PFSK-1 (cell line): ENCODE measurements at regions not wholly inside any gene's neighbourhood (a gene's known extent, or its start where the extent isn't known, plus 50 kb on each side); places are given as distances from the start of the nearest gene placed in this dataset.

Experiments
- POLR2AphosphoS5 ChIP-seq: IDR thresholded peaks from 2 replicates; pipeline ENCODE4 v1.6.1; 2012; ENCODE audit warnings: low read depth, mild to moderate bottlenecking, control low read depth, low read length, moderate library complexity
- REST ChIP-seq, 2 experiments: IDR thresholded peaks; 2 replicates each; pipeline versions ENCODE4 v1.6.1 to v1.8.0; 2011 to 2012; ENCODE audit warnings: low read depth in 2 of 2, low read length in 2 of 2, control low read depth in 1 of 2, inconsistent platforms in 1 of 2, mild to moderate bottlenecking in 1 of 2, moderate library complexity in 1 of 2; ENCODE audit not compliant: insufficient read depth in 1 of 2
- SIN3A ChIP-seq: IDR thresholded peaks from 2 replicates; pipeline ENCODE4 v1.6.1; 2012; ENCODE audit warnings: mild to moderate bottlenecking, low read length, moderate library complexity, borderline replicate concordance; ENCODE audit not compliant: insufficient read depth

- TF ChIP-seq REST (IDR thresholded peaks at IDR 0.05; ENCODE audit: insufficient read depth in 1 of 2, low read depth in 2 of 2, low read length in 2 of 2) (no peak), POLR2AphosphoS5 (no peak), SIN3A (no peak)
Observed at GRCh38 chr9:79233542-79233941, 338.2 kb upstream of the TLE4 start.
